NCI-H82 (cell line): ENCODE measurements at regions not wholly inside any gene's neighbourhood (a gene's known extent, or its start where the extent isn't known, plus 50 kb on each side); places are given as distances from the start of the nearest gene placed in this dataset.
"Not testable (repeated sequence)": the region's sequence is repeated elsewhere in the genome, so short reads cannot be mapped to it uniquely, and the experiment has no call there.

Source experiments
- DNase-seq: peaks from one replicate; lab custom pipeline; 2025; lab: John Stamatoyannopoulos, UW

DNA sequence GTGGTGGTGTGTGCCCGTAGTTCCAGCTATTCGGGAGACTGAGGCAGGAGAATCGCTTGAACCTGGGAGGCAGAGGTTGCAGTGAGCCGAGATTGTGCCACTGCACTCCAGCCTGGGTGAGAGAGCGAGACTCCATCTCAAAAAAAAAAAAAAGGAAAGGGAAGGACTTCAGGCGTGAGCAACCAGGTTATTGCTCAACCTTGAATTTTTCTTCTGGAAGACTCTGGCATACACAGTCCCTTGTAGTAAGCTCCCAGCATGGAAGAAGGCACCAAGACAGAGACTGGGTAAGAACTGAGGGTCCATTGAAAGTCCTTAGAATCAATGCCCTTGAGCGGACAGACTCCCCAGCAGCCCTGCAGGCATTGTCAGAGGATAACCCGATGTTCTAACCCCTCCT, 75.0 kb downstream of the C9orf50 start:
- DNase-seq, result not testable (repeated sequence)

DNA sequence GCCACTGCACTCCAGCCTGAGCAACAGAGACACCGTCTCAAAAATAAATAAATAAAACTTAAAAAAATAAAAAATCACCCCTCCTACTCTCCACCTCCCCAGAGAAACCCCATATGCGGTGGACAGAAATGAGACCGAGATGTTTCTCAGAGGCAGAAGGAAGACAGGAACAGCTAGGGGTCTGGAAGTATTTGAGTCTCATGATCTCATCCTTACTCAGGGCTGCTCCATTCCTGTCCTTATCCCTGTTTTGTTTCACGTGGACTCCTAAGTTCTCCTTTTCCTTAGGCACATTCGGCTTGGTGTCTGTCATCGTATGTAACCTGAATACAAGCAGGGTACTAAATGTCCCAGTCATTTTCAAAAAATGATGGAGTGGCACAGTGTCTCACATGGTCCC, 76.1 kb downstream of the C9orf50 start:
- no peak for DNase-seq

DNA sequence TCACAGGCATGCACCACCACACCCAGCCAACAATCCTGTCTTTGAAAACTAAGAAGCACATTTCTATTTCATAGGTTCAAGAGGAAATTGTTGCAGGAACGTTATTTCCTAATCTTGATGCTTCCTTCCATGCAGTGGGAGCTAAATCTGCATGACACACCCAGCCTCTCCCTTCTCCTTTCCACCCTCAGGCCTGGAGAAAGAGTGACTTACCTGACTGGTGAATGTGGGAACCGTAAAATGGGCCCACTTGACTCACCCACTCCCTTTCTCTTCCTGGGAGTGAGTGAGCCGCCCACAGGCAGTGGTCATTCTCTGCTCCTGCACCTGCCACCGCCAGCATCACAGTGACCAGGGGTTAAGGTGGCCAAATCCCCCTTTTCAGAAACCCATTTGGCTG, 78.2 kb downstream of the C9orf50 start:
- DNase-seq, result no peak

DNA sequence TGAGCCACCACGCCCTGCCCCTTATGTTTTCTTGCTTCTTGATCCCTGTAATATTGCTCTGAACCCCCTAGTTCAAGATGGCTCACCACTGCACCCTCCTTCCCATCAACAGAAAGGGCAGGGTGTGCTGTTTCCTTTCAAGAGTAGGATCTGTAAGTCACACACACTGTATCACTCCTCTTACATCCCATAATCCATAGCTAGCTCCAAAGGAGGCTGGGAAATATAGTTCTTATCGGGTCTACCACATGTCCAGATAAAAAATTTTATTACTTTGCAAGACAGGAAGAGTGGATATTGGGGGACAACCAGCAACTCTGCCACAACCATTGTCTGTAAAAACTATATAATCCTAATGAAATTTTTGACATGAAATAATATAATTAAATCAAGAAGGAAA, 79.6 kb downstream of the C9orf50 start:
- no peak for DNase-seq

DNA sequence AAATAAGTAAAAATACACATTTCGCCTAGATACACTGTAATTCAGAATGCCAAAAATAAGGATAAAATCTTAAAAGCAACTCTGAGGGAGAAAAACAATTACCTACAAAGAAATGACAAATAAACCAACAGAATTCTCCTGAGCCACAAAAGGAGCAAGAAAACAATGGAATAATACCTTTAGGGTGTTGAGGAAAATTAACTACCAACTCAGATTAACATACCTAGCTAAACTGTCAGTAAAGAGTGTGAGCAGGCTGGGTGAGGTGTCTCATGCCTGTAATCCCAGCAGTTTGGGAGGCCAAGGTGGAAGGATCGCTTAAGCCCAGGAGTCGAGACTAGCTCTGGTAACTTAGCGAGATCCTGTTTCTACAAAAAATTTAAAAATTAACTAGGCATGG, 81.5 kb downstream of the C9orf50 start:
- no peak for DNase-seq

DNA sequence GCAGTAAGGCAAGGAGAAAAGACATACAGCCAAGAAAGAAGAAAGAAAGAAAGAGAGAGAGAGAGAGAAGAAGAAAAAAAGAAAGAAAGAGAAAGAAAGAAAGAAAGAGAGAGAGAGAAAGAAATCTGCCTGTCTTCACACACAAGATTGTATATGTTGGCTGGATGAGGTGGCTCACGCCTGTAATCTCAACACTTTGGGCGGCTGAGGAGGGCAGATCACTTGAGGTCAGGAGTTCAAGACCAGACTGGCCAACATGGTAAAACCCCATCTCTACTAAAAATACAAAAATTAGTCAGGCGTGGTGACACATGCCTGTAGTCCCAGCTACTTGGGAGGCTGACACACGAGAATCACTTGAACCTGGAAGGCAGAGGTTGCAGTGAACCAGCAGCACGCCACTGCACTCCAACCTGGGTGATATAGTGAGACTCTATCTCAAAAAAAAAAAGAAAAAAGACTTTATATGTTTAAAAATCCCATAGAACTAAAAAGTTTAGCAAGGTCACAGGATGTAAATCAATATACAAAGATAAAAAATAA, 89.0 kb downstream of the C9orf50 start:
- not testable (repeated sequence) for DNase-seq

DNA sequence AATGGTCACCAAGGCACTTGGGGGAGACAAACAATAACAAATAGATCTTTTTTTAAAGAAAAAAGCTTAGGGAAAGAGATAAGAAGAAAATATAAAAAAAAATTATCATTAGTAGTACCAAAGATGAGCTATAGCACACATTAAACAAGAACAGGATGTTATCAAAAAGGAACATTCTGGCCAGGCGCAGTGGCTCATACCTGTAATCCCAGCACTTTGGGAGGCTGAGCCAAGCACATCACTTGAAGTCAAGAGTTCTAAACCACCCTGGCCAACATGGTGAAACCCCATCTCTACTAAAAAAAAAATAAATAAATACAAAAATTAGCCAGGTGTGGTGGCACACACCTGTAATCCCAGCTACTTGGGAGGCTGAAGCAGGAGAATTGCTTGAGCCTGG, 92.9 kb downstream of the C9orf50 start:
- not testable (repeated sequence) for DNase-seq

DNA sequence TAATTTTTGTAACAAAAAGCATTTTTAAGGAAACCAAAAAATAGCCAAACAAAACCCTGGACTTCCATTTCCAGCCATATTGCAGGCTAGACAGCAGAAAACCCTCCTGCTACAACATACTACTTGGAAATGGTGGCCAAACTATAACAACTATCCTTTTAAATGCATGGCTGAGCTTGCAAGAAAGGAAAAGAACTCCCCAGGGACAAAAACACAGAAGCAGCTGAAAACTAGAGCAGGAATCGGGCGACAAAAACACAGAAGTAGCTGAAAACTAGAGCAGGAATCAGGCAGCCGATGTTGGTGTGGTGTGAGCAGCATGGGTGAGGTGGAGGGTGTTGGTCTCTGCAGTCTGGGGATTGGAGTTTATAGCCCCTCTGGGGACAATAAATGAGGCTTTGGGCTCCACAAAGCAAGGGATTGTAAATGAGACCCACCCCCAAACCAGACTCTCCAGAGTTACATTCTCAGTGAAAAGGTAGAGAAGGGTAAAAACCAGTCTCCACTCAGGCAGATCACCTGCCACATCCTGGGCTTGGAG, 95.2 kb downstream of the C9orf50 start:
- no peak for DNase-seq

DNA sequence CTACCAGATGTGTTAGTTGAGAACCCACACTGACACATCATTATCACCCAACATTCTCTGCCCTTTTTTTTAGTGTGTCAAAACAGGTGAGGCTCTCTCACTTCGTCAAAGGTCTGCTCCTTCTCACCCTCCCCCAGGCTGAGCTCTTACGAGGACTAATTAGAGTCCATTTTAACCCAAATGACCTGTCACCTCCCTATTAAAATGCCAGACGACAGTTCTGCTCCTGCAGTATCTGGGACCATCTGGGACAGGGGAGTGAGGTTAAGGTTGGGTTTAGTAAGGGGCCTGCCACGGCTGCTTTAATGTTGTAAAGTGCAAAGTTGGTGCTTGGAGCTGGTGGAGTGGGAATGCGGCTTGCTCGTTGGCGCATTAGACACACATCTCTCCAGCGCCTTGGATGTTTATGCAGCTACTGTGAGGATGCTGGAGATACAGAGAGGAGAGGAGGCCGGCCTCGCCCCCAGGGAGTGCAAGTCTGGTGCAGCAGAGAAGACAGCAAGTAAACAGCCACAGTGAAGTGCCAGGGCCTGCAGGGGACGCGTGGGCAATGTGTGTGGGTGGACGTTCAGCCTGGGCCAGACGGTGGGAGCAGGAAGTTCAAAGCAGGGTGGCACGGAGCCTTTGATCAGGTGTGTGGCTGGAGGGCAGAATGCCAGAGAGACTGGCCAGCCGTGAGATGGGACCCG, 96.2 kb downstream of the C9orf50 start:
- no peak for DNase-seq

DNA sequence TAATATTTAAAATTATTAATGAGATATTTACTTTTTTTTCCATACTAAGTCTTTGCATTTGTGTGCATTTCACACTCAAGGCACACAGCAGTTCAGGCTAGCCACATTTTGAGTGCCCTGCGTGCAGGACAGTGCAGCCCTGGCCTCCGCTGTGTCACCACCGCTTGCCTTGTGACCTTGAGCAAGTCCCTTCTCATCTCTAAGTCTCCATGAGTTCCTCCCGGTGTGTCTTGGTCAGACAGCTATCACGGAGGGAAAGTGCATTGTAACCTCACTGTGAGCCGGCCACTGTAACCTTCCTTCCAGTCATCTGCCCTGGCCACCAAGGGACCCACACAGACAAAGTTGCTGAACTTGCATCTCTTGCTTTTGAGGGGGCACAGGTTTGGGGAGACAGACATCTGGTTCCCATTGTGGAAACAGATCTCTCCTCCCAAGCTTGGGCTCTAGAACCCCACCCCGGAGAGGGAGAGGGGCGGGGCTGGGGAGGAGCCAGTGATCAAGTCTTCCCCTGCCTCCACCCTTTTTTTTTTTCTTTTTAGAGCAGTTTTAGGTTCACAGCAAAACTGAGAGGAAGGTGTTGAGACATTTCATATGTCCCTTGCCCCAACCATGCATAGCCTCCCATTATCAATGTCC, 96.8 kb downstream of the C9orf50 start:
- DNase-seq, result no peak

DNA sequence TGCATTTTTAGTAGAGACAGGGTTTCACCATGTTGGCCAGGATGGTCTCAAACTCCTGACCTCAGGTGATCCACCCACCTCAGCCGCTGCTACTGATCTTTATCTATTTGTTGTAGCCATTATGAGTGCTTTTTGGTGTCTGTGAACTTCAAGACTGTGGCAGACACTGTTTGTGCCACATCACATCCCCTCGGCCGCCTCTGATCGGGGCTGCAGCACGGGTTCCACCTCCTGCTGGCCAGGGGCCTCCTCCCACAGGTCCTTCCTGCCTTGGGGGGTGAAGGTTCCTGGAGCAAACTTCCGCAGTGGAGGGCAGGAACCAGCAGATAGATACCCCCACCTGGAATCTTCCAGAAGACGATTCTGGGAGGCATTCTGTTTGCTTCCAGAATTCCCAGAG, 98.5 kb downstream of the C9orf50 start:
- no peak for DNase-seq

DNA sequence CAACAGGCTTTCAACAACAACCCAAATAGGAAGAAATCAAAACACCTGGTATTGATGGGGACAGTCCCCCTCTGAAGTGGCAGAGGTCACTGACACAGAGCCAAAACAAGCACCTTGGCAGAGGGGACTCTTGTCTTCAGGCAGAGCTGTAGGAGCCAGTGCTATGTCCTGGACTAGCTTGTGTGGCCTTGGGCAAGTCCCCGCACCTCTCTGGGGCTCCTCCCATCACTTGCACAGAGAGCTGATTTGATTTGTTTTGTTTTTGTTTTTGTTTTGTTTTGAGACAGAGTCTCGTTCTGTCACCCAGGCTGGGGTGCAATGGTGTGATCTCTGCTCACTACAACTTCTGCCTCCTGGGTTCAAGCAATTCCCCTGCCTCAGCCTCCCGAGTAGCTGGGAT, 100.8 kb downstream of the C9orf50 start:
- no peak for DNase-seq

DNA sequence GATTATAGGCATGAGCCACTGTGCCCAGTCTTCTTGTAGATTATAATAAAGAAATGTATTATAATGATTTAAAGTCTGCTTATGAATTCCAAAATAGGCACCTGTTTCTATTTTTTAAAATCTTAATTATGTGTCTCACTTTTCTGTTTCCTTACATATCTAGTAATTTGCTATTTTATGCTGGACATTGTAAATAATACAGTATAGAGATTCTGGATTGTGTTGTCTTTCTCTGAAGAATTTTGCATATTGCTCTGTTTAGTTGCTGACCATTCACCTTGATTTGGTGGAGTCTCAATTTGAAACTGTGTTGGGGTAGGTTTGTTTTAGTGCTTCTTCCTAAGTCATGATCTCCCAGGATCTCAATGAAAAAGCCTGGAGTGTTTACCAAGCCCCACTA, 102.8 kb downstream of the C9orf50 start:
- no peak for DNase-seq

DNA sequence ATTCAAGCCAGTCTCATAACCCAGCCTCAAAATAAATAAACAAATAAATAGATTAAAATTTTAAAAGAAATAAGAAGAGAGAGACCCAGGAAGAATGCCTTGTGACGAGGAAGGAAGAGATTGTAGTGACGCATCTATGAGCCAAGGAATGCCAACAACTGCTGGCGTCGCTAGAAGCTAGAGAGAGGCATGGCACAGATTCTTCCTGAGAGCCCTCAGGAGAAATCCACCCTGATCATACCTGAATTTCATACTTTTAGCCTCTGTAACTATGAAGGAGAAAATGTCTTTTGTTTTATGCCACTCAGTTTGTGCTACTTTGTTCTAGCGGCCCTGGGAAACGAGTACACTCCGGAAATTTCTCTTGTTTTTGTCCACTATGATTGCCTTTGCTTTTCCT, 103.9 kb downstream of the C9orf50 start:
- DNase-seq, result no peak

DNA sequence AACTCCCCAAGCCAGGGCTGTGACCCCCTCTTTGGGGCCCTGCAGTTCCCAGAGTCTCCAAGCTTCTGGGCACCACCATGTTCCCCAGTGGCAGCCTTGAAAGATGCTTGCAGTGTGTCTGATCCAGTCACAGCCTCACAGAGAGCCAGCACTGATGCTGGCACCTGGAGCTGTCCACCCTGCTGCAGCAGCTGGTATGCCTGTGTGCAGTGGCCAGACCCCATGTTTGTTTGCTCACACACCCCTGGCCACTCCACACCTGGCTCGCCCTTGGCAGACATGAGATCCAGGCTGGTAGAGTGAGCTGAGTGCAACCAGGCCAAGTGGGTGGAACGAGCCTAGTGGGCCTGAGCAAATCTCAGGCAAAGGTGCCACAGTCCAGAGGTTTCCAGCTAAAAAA, 106.0 kb downstream of the C9orf50 start:
- no peak for DNase-seq

DNA sequence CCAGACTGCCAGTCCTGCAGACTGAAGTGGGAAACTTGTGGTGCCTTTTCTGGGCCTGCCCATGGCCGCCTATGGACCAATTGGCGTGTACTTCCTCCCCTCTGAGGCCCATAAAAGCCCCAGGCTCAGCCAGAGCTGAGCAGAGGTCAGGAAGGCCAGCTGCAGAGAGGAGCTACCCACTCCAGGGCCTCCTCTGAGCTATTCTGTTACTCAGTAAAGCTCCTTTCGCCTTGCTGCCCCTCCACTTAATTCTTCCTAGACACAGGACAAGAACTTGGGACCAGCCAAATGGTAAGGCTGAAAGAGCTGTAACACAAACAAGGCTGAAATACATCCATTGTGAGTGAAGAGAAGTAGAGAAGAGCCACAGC, 106.4 kb downstream of the C9orf50 start:
- no peak for DNase-seq

DNA sequence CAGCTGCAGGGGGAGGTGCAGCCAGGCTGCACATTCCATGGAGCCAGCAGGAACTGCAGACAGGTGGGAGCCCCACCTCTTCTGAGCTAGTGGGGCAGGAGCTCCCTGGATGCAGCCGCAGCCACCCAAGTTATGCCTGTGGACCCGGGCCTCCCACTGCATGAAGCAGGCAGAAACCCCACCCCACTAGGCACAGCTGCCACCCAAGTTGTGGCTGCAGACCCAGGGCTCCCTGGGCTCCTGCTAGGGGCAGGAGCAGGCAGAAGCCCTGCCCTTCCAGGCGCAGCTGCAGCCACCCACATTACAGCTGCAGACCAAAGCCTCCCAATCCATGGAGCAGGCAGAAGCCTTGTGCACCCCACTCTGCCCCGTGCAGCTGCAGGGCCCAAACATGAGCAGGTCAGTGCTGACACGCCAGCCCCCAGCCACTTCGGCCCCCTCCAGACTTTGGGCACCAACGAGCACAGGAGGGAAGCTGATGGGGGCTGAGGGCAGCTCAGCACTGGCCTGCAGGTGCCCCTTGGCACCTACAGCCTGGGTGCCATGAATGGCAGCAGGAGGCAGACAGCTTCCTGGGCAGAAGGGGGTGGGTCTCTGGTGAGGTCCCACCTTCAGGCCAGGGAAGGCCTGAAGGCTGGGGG, 106.9 kb downstream of the C9orf50 start:
- DNase-seq, result no peak

DNA sequence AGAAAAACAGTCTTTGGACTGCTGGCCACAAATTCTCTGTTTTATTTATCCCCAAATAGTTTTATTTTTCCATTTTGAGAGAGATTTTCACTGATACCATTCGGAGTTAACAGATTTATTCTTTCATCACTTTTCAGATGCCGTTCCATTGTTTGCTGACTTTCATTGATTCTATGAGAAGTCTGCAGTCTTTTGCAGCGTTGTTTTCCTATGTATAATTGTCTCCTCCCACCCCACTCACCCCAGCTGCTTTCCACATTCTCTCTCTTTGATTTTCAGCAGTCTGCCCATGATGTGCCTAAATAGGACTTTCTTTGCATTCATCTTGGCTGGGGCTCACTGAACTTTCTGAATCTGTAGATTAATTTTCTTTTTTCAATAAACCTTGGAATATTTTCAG, 107.6 kb downstream of the C9orf50 start:
- no peak for DNase-seq

DNA sequence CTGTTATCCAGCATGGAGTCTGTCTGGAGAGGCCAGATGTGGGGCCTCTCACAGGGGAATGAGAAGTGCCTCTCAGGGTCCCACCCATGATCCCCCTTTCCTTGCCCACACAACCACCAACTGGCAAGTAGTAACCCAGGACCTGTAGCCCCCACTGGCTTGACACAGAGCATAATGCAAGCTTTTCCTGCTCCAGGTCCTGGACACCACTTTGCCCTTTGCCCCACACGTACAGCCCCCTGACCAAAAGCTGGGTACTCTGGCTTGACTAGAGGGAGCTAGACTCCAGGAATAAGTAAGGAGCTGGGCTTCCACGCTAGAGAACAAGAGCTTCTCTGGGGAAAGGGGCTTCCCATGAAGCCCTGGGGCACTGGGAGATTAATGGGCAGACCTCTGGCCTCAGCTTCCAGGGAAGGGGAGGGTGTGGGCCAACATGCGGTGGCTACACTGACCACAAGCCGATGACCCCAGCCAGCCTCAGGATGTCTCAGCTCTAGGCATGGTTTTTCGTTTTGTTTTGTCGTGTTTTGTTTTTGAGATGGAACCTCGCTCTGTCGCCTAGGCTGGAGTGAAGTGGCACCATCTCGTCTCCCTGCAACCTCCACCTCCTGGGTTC, 109.5 kb downstream of the C9orf50 start:
- DNase-seq, result no peak

DNA sequence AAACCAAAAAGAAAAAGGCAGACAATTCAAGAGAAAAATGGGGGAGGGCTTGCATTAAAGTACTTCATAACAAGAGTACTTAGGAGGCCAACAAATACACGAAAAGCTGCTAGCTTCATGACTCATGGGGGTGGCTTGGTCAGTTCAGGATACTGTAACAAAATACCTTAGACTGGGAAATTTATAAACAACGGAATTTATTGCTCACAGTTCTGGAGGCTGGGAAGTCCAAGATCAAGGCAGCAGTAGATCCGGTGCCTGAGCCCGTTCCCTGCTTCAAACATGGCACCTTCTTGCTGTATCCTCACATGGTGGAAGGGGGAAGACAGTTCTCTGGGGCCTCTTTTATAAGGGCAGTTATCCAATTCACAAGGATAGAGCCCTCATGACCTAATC, 111.4 kb downstream of the C9orf50 start:
- no peak for DNase-seq

DNA sequence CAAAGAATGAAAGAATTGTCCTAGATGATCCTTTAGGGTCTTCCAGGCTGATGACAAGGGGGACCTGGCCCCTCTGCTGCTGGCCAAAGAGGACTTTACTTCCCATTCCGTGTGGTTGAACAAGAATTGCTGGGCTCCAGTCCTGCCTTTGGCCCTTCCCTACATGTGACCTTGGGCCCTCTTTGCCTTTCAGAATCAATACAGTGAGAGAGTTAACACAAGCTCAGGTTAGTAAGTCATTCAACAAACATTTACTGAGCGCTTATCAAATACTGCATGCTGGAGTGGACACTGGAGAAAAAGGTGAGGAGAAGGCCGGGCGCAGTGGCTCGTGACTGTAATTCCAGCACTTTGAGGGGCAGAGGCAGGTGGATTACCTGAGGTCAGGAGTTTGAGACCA, 113.1 kb downstream of the C9orf50 start:
- DNase-seq, result no peak

DNA sequence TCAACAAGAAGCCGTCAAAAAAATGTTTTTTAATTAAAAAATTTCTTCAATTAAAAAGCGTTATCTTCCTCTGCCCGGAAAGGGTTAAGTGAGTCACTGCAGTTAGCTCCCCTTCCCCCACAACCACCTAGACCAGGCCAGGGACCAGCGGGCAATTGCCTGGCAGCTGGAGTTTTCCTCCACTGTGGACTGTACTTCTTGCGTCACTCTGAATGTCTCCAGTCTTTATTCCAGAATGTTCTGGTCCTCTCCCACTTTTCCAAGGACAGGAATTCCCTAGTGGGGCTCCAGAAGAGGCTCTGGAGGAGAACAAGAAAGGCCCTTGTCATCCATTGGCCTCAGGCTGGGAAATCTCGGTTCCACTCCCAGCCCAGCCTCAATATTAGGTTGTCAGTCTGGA, 114.0 kb downstream of the C9orf50 start:
- no peak for DNase-seq

DNA sequence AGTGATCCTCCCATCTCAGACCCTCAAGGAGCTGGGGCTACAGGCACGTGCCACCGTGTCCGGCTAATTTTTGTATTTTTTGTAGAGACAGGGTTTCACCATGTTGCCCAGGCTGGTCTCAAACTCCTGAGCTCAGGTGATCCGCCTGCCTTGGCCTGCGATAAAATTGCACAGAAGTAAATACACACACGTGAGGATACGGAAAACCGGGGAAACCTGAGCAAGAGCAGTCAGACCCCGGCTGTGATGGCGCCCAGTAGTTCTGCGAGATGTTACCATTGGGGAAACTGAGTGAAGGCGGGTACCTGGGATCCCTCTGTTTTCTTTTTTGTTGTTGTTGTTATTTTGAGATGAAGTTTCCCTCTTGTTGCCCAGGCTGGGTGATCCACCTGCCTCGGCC, 114.9 kb downstream of the C9orf50 start:
- DNase-seq, result no peak
